NCI-H1048 (cell line): ENCODE measurements at regions not wholly inside any gene's neighbourhood (a gene's known extent, or its start where the extent isn't known, plus 50 kb on each side); places are given as distances from the start of the nearest gene placed in this dataset.
"Not testable (repeated sequence)": the region's sequence is repeated elsewhere in the genome, so short reads cannot be mapped to it uniquely, and the experiment has no call there.

ENCODE experiments used
- DNase-seq: peaks from one replicate; lab custom pipeline; 2025; lab: John Stamatoyannopoulos, UW

DNA sequence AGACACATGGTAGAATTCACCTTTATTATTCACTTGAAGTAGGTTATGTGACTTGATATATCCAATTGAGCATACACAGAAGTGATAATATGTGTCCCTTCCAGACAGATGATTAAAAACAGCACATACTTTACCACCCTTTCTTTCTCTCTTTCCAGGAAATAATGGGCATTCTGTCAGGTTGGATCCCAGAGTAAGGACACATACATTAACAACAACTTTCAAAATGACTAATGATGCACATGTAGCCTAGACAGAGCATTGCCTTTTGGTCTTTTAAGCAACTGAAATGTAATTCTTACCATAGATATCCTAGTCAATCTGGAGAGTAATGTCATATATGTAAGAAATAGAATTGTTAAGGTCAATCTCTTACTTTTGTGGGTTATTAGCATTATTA is 1748.7 kb downstream of the EFNA5 start:
- DNase-seq, result no peak

DNA sequence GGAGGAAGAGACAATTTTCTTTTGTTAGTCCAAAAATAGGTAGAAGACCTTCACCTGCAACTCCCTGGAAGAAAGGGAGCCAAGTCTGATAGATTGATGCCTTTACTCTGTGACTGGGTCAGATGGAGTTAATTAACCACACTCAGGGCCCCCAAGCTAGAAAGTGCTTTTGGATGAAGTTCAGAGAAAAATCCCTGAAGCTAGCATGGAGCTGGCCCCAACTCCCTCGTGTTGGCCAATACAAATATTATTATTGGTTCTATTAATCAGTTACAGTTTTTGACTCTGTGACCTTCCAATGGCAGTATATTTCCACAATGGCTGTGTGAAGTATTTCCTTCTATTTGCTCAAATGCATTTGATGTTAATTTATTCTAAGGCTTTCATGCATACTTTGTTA is 1753.5 kb downstream of the EFNA5 start:
- no peak for DNase-seq

DNA sequence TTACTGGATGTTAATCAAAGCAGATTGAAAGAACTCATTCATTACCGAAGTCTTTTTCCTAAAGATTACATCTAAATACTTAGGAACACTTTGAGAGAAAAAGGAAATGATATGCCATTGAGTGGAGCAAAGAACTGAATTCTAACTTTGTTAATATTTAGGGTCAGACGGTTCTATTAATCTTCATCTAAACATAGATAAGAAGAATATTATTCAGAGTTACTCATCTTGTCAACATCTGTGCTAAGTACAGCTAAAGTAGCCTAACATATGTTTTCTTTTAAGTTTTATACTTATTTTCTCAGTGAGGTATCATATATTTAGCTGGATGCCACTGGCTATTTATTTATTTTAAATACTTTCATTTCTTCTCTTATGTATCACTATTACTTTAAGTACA is 1763.7 kb downstream of the EFNA5 start:
- no peak for DNase-seq

- DNase-seq, result no peak
These were observed 1765.3 kb downstream of the EFNA5 start for GRCh38 chr5:105905392-105905791.

GRCh38 chr5:105903069-105903468 is 1767.7 kb downstream of the EFNA5 start:
- DNase-seq, result no peak

GRCh38 chr5:105899726-105900125 is 1771.0 kb downstream of the EFNA5 start:
- no peak for DNase-seq

GRCh38 chr5:105898183-105898582 is 1772.6 kb downstream of the EFNA5 start:
- DNase-seq, result no peak

GRCh38 chr5:105885266-105885665 is 1785.5 kb downstream of the EFNA5 start:
- no peak for DNase-seq

GRCh38 chr5:105882956-105883481 is 1787.7 kb downstream of the EFNA5 start:
- DNase-seq, result peak; percentile 21

GRCh38 chr5:105878402-105878801 is 1792.3 kb downstream of the EFNA5 start:
- DNase-seq, result no peak

DNA sequence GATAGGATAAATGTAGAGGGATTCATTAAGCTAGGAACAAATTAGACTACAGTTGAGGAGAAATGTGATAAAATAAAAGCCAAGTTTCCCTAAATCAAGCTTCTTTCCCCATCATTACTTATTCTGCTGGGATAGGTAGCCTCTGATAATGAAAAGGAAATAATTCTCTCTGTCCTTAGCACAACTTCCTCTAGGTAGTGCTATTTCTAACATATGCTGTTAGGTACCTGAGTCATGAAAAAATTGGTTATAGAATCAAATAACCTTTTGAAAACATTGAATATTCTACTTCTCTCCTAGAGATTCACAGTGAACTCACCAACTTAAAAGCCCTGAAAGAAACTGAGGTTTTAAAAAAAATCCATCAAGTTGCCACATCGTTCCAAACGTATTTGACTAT is 1793.1 kb downstream of the EFNA5 start:
- DNase-seq, result no peak

DNA sequence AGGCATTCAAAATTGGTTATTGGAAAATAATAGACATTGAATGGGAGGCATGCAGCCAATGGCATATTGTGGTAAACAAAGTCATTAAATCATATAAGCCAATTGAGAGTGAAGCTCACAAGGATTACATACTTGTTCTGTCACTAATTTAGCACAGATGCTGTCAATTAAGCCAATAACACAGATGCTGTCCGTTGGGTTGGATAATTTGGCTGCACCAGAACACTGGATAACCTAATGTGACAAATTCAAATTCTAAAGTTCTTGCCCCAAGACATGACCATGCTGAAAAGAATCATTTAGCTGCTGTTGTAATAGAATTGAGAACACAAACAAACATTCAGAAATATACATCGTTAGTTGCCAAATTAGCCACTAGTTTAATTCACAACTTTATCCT is 1796.4 kb downstream of the EFNA5 start:
- DNase-seq, result no peak

- no peak for DNase-seq
These were observed 1798.0 kb downstream of the EFNA5 start for GRCh38 chr5:105872569-105873270.

DNA sequence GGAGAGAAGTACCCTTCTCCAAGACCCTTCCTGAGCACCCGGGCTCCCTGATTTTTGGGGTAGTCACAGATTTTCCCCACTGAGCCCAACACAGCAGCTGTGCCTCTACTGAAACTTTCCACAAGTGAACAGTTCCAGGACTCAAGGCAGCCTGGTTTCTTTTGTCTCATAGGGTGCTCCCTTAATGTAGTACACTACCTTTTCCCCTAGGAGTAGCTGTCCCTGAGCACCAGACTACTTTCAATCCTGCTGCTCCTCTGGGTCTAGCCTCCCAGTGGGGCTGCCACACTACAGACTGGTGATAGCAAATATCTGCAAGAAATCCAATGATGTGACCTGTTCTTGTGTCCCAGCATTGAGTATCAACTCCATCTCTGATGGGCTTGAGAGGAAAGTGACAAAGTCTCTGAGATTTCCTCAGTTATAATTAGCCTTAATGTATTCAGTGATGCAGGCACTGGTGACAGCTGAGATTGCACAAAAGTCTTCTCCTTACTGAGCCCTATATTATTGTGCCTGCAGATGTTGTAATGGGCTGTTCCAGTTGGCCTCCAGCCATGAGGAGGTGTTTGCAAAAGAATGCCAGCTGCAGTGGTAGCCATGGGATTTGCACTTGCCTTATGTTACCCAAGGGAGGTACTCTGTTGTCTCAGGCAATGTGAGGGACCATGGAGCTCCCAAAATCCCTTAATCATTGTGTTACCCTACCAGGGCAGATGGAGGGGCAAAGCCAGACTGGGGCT is 1802.5 kb downstream of the EFNA5 start:
- DNase-seq, result no peak

GRCh38 chr5:105865834-105866233 is 1804.9 kb downstream of the EFNA5 start:
- no peak for DNase-seq

DNA sequence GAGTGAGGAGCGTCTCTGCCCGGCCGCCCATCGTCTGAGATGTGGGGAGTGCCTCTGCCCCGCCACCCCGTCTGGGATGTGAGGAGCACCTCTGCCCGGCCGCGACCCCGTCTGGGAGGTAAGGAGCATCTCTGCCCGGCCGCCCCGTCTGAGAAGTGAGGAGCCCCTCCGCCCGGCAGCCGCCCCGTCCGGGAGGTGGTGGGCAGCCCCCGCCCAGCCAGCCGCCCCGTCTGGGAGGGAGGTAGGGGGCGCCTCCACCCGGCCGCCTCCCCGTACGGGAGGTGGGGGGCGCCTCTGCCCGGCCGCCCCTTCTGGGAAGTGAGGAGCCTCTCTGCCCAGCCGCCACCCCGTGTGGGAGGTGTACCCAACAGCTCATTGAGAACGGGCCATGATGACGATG is 1811.4 kb downstream of the EFNA5 start:
- not testable (repeated sequence) for DNase-seq

DNA sequence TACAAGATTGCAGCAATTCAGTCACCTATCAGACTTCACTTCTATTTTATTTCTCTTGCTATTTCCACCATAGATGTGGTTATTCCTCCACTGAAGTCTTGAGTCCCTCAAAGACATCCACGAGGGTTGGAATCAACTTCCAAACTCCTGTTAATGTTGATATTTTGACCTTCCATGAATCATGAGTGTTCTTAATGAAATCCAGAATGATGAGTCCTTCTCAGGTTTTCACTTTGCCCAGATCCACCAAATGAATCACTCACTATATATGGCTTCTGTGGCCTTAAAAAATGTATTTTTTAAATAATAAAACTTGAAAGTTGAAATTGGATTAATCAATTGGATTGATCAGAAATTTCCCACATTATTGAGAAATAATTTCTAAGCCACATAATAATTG is 1821.0 kb downstream of the EFNA5 start:
- DNase-seq, result no peak

GRCh38 chr5:105840800-105841199 is 1829.9 kb downstream of the EFNA5 start:
- no peak for DNase-seq

- DNase-seq, result no peak
These were observed 1833.8 kb downstream of the EFNA5 start for GRCh38 chr5:105836887-105837286.

GRCh38 chr5:105836268-105836667 is 1834.5 kb downstream of the EFNA5 start:
- no peak for DNase-seq

- DNase-seq, result no peak
These were observed 1841.9 kb downstream of the EFNA5 start for GRCh38 chr5:105828821-105829220.

- DNase-seq, result no peak
These were observed 1848.9 kb downstream of the EFNA5 start for GRCh38 chr5:105821800-105822199.

GRCh38 chr5:105817914-105818313 is 1852.8 kb downstream of the EFNA5 start:
- DNase-seq, result no peak
